ENCODE measurements at regions not wholly inside any gene's neighbourhood (a gene's known extent, or its start where the extent isn't known, plus 50 kb on each side); places are given as distances from the start of the nearest gene placed in this dataset.

DNA sequence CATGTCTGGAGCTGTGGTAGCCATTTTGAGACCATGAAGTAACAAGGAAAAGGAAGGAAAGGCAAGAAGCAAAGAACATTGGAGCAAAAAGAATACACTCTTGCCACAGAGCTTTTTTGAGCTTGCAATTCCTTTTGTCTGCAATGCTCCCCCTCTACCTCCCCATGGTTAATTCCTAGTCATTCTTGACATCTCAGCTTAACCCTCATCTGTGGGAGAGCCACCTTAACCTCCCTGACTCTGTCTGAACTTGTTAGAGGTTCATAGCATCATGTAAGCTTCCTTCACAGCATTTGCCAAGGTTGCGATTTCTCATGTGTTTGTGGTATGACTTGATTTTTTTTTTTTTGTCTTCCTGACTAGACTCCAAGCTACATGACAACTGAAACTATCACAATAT, 564.1 kb upstream of the PLXNA2 start:
- no peak for DNase-seq
- no peaks in the 10 kb centered on the region for H3K4me1 ChIP-seq (ENCODE audit: control insufficient read depth in 2 of 3, insufficient read depth in 2 of 3, low read depth in 1 of 3, low read length in 3 of 3)
- H3K36me3 ChIP-seq (ENCODE audit: control insufficient read depth in 2 of 3, insufficient read depth in 3 of 3, low read length in 3 of 3), result no peaks in the 10 kb centered on the region
- no peak overlapping the region for H3K4me3 ChIP-seq (ENCODE audit: low read length in 3 of 3)
- no peaks in the 10 kb centered on the region for H3K27me3 ChIP-seq (ENCODE audit: control insufficient read depth, insufficient read depth, low read length)
- H3K9ac ChIP-seq (ENCODE audit: low read length in 3 of 3), result no peak overlapping the region
- TF ChIP-seq, protein P1, sequence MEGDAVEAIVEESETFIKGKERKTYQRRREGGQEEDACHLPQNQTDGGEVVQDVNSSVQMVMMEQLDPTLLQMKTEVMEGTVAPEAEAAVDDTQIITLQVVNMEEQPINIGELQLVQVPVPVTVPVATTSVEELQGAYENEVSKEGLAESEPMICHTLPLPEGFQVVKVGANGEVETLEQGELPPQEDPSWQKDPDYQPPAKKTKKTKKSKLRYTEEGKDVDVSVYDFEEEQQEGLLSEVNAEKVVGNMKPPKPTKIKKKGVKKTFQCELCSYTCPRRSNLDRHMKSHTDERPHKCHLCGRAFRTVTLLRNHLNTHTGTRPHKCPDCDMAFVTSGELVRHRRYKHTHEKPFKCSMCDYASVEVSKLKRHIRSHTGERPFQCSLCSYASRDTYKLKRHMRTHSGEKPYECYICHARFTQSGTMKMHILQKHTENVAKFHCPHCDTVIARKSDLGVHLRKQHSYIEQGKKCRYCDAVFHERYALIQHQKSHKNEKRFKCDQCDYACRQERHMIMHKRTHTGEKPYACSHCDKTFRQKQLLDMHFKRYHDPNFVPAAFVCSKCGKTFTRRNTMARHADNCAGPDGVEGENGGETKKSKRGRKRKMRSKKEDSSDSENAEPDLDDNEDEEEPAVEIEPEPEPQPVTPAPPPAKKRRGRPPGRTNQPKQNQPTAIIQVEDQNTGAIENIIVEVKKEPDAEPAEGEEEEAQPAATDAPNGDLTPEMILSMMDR (IDR thresholded peaks at IDR 0.05; ENCODE audit: borderline replicate concordance, extremely low read depth, insufficient read depth), result no peak
- H3K27ac ChIP-seq (ENCODE audit: low read depth in 2 of 2, low read length in 2 of 2), result no peak overlapping the region
- intact Hi-C loops (cut with DNase I), result no loop called here
- FAIRE-seq, result no peak
- H3K9me3 ChIP-seq (ENCODE audit: control insufficient read depth in 2 of 3, insufficient read depth in 1 of 3, low read length in 3 of 3), result no peaks in the 10 kb centered on the region

DNA sequence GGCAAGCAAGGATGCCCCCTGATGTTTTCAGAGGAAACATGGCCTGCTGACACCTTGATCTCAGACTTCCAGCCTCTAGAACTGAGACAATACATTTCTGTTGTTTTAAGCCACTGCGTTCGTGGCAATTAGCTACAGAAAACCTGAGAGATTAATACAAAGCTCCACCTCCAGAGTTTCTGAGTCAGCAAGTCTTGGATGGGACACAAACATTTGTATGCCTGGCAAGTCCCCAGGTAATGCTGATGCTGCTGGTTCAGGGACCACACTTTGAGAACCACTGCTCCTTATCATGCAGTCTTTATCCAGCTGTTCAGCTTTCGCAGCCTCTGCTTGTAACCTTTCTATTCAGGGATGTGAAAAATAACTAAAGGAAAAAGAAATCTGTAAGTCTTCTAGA, 565.7 kb upstream of the PLXNA2 start:
- FAIRE-seq, result no peak
- no peak overlapping the region for H3K4me3 ChIP-seq (ENCODE audit: low read length in 3 of 3)
- no peaks in the 10 kb centered on the region for H3K27me3 ChIP-seq (ENCODE audit: control insufficient read depth, insufficient read depth, low read length)
- no peak overlapping the region for H3K27ac ChIP-seq (ENCODE audit: low read depth in 2 of 2, low read length in 2 of 2)
- H3K9me3 ChIP-seq (ENCODE audit: control insufficient read depth in 2 of 3, insufficient read depth in 1 of 3, low read length in 3 of 3), result no peaks in the 10 kb centered on the region
- no peaks in the 10 kb centered on the region for H3K4me1 ChIP-seq (ENCODE audit: control insufficient read depth in 2 of 3, insufficient read depth in 2 of 3, low read depth in 1 of 3, low read length in 3 of 3)
- TF ChIP-seq, protein P1 (IDR thresholded peaks at IDR 0.05; ENCODE audit: borderline replicate concordance, extremely low read depth, insufficient read depth), result no peak
- no peak for DNase-seq
- intact Hi-C loops (cut with DNase I), result no loop called here
- H3K9ac ChIP-seq (ENCODE audit: low read length in 3 of 3), result no peak overlapping the region
- no peaks in the 10 kb centered on the region for H3K36me3 ChIP-seq (ENCODE audit: control insufficient read depth in 2 of 3, insufficient read depth in 3 of 3, low read length in 3 of 3)

DNA sequence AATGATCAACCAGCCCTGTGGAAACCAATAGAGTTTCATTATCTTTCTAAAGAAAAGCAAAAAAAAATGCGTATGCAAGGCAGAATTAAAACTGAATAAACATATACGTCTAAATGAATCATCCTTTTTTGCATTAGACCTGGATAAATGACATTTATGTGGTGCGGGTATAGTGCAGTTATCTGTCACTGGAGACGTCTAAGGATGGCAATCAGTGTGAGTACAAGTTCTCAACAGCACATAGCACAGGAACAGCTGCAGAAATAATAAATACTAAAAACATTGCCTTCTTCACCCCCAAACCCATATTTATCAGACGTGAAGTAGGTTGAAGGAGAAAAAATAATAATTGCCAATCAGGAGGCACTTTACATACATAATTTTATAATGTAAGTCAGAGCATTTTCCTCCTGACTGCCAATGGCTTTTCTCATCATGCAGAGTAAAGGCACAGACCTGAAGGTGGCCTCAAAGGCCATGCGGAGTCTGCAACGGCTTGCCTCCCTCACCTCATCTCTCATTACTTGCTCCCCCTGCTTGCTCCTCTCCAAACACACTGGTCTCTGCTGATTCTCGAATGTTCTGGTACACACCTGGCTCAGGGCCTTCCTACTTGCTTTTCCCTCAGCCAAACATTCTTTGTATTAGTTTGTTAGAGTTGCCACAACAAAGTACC, 574.7 kb upstream of the PLXNA2 start:
- intact Hi-C loops (cut with DNase I), result no loop called here
- no peak for DNase-seq
- TF ChIP-seq, protein P1 (IDR thresholded peaks at IDR 0.05; ENCODE audit: borderline replicate concordance, extremely low read depth, insufficient read depth), result no peak
- FAIRE-seq, result no peak
- Histone ChIP-seq H3K4me1 (ENCODE audit: control insufficient read depth in 2 of 3, insufficient read depth in 2 of 3, low read depth in 1 of 3, low read length in 3 of 3) (no peaks in the 10 kb centered on the region), H3K9ac (ENCODE audit: low read length in 3 of 3) (no peak overlapping the region), H3K36me3 (ENCODE audit: control insufficient read depth in 2 of 3, insufficient read depth in 3 of 3, low read length in 3 of 3) (no peaks in the 10 kb centered on the region), H3K27me3 (ENCODE audit: control insufficient read depth, insufficient read depth, low read length) (no peaks in the 10 kb centered on the region), H3K27ac (ENCODE audit: low read depth in 2 of 2, low read length in 2 of 2) (no peak overlapping the region), H3K9me3 (ENCODE audit: control insufficient read depth in 2 of 3, insufficient read depth in 1 of 3, low read length in 3 of 3) (no peaks in the 10 kb centered on the region), H3K4me3 (ENCODE audit: low read length in 3 of 3) (no peak overlapping the region)
